DOHH2 (cell line): ENCODE measurements at regions not wholly inside any gene's neighbourhood (a gene's known extent, or its start where the extent isn't known, plus 50 kb on each side); places are given as distances from the start of the nearest gene placed in this dataset.

Experiments used
- CTCF ChIP-seq: fragments of 200-600 bp; sonication (generic); IDR thresholded peaks from one replicate; pipeline ENCODE4 v1.5.1; 2014; ENCODE audit warnings: antibody characterized with exemption, mild to moderate bottlenecking, low read depth, low read length; ENCODE audit not compliant: poor library complexity, severe bottlenecking
- EZH2phosphoT487 ChIP-seq: fragments of 200-600 bp; sonication (generic); IDR thresholded peaks from 2 replicates; pipeline ENCODE4 v1.6.1; 2017; ENCODE audit warnings: borderline replicate concordance, mild to moderate bottlenecking, antibody characterized with exemption, low read length, moderate library complexity, mixed read lengths

DNA sequence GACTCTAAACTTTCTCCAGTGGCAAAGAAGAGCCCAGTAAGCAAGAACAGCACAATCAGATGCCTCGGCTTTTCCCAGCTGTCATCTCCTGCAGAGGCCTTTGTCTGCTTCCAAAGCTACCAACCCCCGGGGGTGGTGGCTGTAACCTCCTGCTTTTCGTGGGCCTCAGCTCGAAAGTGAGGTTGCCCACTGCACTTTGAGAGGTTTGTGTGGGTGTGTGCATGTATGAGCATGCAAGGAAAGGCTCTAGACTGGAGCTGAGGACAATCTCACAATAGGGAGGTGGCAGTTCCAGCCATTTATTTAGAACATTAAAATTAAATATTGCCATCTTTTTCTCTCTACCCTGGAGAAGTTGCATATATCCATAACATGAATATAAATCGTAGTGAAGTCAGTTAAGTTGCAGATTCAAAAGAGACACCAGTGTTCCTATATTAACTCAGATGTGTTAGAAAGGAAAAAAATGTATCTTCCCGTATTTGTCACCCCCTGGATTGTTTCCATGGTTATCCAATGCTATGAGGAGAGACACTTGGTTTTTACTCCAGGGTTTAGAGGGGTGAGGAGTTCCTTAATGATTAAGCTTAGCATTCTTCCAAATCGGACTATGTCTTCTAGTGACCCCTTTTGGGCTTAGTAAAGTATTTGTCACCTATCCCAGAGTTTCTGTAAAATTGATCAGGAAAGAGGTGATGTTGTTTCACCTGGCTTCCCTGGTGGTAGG is 781.1 kb downstream of the INHBA start:
- TF ChIP-seq CTCF (no peak), EZH2phosphoT487 (no peak)
